Dendritic cell treated with granulocyte-macrophage colony-stimulating factor and Interleukin-4, amounts not matched to agents 40 ng/mL and 50 ng/mL, for 4 days (primary cell): ENCODE measurements at regions not wholly inside any gene's neighbourhood (a gene's known extent, or its start where the extent isn't known, plus 50 kb on each side); places are given as distances from the start of the nearest gene placed in this dataset.

Source experiments
- H3K27ac Mint-ChIP-seq: one replicate; pipeline ENCODE4 v1.8.0; 2022; ENCODE audit warnings: mild to moderate bottlenecking, mixed read lengths
- H3K27me3 Mint-ChIP-seq: one replicate; pipeline ENCODE4 v1.8.0; 2022; ENCODE audit warnings: mild to moderate bottlenecking, mixed read lengths
- H3K36me3 Mint-ChIP-seq: one replicate; pipeline ENCODE4 v1.8.0; 2022; ENCODE audit warnings: low read depth, mixed read lengths
- H3K4me1 Mint-ChIP-seq: one replicate; pipeline ENCODE4 v1.8.0; 2022; ENCODE audit warnings: low read depth, mixed read lengths
- H3K4me3 Mint-ChIP-seq: one replicate; pipeline ENCODE4 v1.8.0; 2022; ENCODE audit warnings: mild to moderate bottlenecking, moderate library complexity, mixed read lengths
- H3K9me3 Mint-ChIP-seq: one replicate; pipeline ENCODE4 v1.8.0; 2022; ENCODE audit warnings: mixed read lengths
- intact Hi-C: fragments of 100-400 bp; cut with micrococcal nuclease; formaldehyde crosslinking; loops from one replicate; pipeline ENCODE4 v1.15.0; 2022

DNA sequence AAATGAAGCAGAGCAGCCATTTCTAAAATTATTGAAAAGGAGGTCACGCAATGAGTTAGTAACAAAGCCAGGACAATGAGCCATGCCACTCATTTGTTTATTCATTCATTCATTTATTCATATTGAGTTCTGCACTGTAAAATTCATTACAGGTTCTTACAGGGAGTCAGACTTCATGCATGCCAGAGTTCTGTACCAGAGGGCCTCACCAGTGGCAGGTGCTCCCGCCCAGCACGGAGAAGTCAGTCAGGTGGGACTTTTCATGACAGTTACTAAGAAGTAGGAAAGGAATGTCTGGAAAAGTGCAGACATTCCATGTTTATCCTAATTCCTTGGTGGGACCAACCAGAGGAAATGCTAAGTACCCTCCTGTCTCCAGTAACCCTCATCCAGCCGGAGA is 217.5 kb upstream of the BLID start:
- Mint-ChIP-seq H3K27me3 (no peaks in the 10 kb centered on the region), H3K27ac (no peak overlapping the region), H3K9me3 (no peaks in the 10 kb centered on the region), H3K36me3 (no peaks in the 10 kb centered on the region), H3K4me3 (no peak overlapping the region), H3K4me1 (peaks cover 6% of the 10 kb centered on the region)
- intact Hi-C loops: no loop called here

GRCh38 chr11:122331079-122331478 is 215.1 kb upstream of the BLID start:
- H3K4me1 Mint-ChIP-seq: peaks cover 6% of the 10 kb centered on the region
- H3K4me3 Mint-ChIP-seq: no peak overlapping the region
- H3K27ac Mint-ChIP-seq: peak overlapping the region; percentile 40
- no peaks in the 10 kb centered on the region for H3K9me3 Mint-ChIP-seq
- no peaks in the 10 kb centered on the region for H3K36me3 Mint-ChIP-seq
- H3K27me3 Mint-ChIP-seq: no peaks in the 10 kb centered on the region
- intact Hi-C loops: no loop called here

GRCh38 chr11:122330279-122330965 is 214.4 kb upstream of the BLID start:
- intact Hi-C loops: no loop called here
- no peaks in the 10 kb centered on the region for H3K27me3 Mint-ChIP-seq
- H3K4me1 Mint-ChIP-seq: peaks cover 6% of the 10 kb centered on the region
- no peak overlapping the region for H3K4me3 Mint-ChIP-seq
- H3K36me3 Mint-ChIP-seq: no peaks in the 10 kb centered on the region
- no peak overlapping the region for H3K27ac Mint-ChIP-seq
- no peaks in the 10 kb centered on the region for H3K9me3 Mint-ChIP-seq

DNA sequence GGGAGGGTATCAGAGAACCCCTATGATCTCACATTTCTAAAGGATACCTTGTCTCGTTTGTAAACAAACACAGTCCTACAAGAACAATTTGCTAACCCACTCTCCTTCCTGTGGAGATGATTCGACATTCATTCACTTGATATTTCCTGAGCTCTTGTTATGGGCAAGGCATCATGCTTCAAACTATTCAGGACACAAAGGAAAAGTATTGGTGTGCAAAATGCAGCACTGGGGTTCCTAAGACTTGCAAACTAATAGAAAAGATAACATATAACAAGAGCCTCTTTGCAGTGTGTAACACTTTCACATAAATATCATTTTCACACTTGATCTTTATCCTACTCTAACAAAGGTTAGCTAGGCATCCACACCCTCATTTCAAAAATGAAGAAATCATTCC is 211.5 kb upstream of the BLID start:
- H3K4me3 Mint-ChIP-seq: no peak overlapping the region
- no peaks in the 10 kb centered on the region for H3K36me3 Mint-ChIP-seq
- peaks cover 10% of the 10 kb centered on the region for H3K4me1 Mint-ChIP-seq
- no peak overlapping the region for H3K27ac Mint-ChIP-seq
- intact Hi-C loops: no loop called here
- H3K9me3 Mint-ChIP-seq: no peaks in the 10 kb centered on the region
- H3K27me3 Mint-ChIP-seq: no peaks in the 10 kb centered on the region

DNA sequence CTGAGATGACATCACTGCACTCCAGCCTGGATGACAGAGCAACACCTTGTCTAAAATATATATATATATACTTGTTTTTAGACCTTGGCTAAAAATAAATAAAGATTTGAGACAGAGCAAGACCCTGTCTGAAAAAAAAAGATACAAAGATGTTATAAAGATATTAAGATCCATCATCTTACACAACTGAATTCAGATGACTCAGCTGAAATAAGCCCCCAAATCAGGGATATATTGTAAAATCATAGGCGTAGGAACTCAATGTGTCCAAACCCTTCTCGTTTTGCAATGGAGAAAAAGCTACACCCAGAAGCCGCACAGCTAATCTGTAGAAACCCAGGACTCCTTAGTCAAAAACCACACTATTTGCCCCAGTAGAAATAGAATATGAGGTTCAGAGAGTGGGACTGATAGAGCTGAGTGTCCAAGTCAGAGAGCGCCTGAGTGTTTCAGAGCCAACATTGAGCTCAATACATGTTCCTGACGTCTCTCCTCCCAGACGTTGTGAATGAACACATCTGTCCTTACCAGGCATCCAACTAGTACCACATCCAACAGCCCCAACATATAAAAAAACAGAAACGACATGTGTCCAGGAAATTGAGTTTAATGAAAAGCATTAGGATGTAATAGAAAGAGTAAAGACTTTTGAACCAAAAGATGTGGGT is 207.9 kb upstream of the BLID start:
- no peaks in the 10 kb centered on the region for H3K9me3 Mint-ChIP-seq
- H3K4me3 Mint-ChIP-seq: no peak overlapping the region
- no peak overlapping the region for H3K27ac Mint-ChIP-seq
- H3K36me3 Mint-ChIP-seq: no peaks in the 10 kb centered on the region
- H3K4me1 Mint-ChIP-seq: peaks cover 35% of the 10 kb centered on the region
- intact Hi-C loops: no loop called here
- no peaks in the 10 kb centered on the region for H3K27me3 Mint-ChIP-seq

DNA sequence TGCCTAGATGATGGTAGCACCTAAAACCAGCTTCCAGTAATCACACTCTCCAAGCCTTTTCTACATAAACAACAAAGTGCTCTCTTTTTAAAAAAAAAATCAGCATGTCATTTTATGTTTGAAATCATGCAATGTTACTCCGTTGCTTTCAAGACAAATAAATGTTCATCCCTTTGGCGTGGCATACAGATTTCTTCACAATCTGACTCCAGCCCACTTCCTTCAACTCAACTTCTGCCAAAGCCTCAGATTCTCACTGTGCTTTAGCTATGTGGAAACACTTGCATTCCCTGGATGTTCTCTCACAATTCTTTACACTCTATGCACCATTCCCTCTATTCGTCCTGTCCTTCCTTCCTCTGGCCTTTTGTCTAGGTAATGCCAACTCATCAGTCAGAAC is 206.3 kb upstream of the BLID start:
- intact Hi-C loops: no loop called here
- Mint-ChIP-seq H3K4me3 (no peak overlapping the region), H3K36me3 (no peaks in the 10 kb centered on the region)

GRCh38 chr11:122320671-122321070 is 204.7 kb upstream of the BLID start:
- H3K4me3 Mint-ChIP-seq: no peak overlapping the region
- H3K9me3 Mint-ChIP-seq: no peaks in the 10 kb centered on the region
- no peaks in the 10 kb centered on the region for H3K27me3 Mint-ChIP-seq
- H3K27ac Mint-ChIP-seq: no peak overlapping the region
- intact Hi-C loops: no loop called here
- peaks cover 44% of the 10 kb centered on the region for H3K4me1 Mint-ChIP-seq
- H3K36me3 Mint-ChIP-seq: no peaks in the 10 kb centered on the region

More for the DNA sequence above, 206.3 kb upstream of the BLID start:
- Mint-ChIP-seq H3K9me3 (no peaks in the 10 kb centered on the region), H3K4me1 (peaks cover 39% of the 10 kb centered on the region), H3K27me3 (no peaks in the 10 kb centered on the region), H3K27ac (no peak overlapping the region)

- Mint-ChIP-seq H3K36me3 (no peaks in the 10 kb centered on the region), H3K27ac (no peak overlapping the region), H3K27me3 (no peaks in the 10 kb centered on the region), H3K9me3 (no peaks in the 10 kb centered on the region), H3K4me3 (no peak overlapping the region), H3K4me1 (peaks cover 45% of the 10 kb centered on the region)
- intact Hi-C loops: no loop called here
These were observed 203.9 kb upstream of the BLID start for GRCh38 chr11:122319691-122320620.

DNA sequence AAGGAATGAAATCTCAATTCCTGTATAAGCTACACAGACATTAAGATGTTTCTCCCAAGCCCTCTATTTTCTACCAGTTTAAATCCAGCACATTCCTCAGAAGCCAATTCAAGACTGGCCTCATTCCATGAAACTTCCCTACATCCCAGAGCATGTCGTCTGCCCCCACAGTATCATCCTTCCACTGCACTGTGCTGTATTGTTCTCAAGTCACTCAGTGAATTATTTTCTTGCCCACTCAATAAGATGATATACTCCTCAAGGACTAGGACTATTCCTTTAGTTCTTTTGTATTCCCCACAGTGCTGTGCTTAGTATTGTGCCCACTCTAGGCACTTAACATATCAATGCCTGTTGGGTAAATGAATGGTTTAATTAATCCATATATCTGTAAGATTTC is 203.1 kb upstream of the BLID start:
- intact Hi-C loops: no loop called here
- H3K9me3 Mint-ChIP-seq: no peaks in the 10 kb centered on the region
- H3K27ac Mint-ChIP-seq: no peak overlapping the region
- no peaks in the 10 kb centered on the region for H3K27me3 Mint-ChIP-seq
- no peaks in the 10 kb centered on the region for H3K36me3 Mint-ChIP-seq
- peaks cover 45% of the 10 kb centered on the region for H3K4me1 Mint-ChIP-seq
- H3K4me3 Mint-ChIP-seq: no peak overlapping the region

- H3K4me3 Mint-ChIP-seq: no peak overlapping the region
- intact Hi-C loops: no loop called here
- H3K27me3 Mint-ChIP-seq: no peaks in the 10 kb centered on the region
- no peaks in the 10 kb centered on the region for H3K9me3 Mint-ChIP-seq
- H3K4me1 Mint-ChIP-seq: peaks cover 39% of the 10 kb centered on the region
- H3K36me3 Mint-ChIP-seq: no peaks in the 10 kb centered on the region
- no peak overlapping the region for H3K27ac Mint-ChIP-seq
These were observed 201.3 kb upstream of the BLID start for GRCh38 chr11:122317305-122317704.

GRCh38 chr11:122313581-122313980 is 197.6 kb upstream of the BLID start:
- Mint-ChIP-seq H3K4me3 (no peak overlapping the region), H3K27me3 (no peaks in the 10 kb centered on the region), H3K27ac (no peak overlapping the region), H3K36me3 (no peaks in the 10 kb centered on the region), H3K9me3 (no peaks in the 10 kb centered on the region), H3K4me1 (peaks cover 7% of the 10 kb centered on the region)
- intact Hi-C loops: no loop called here

GRCh38 chr11:122311216-122311755 is 195.3 kb upstream of the BLID start:
- intact Hi-C loops: no loop called here

GRCh38 chr11:122310766-122311165 is 194.8 kb upstream of the BLID start:
- H3K4me3 Mint-ChIP-seq: no peak overlapping the region
- no peaks in the 10 kb centered on the region for H3K27me3 Mint-ChIP-seq
- peaks cover 1% of the 10 kb centered on the region for H3K4me1 Mint-ChIP-seq
- no peaks in the 10 kb centered on the region for H3K36me3 Mint-ChIP-seq
- no peak overlapping the region for H3K27ac Mint-ChIP-seq
- intact Hi-C loops: no loop called here
- no peaks in the 10 kb centered on the region for H3K9me3 Mint-ChIP-seq

More at GRCh38 chr11:122311216-122311755, 195.3 kb upstream of the BLID start:
- Mint-ChIP-seq H3K4me1 (peaks cover 6% of the 10 kb centered on the region), H3K36me3 (no peaks in the 10 kb centered on the region), H3K27ac (no peak overlapping the region), H3K27me3 (no peaks in the 10 kb centered on the region), H3K9me3 (no peaks in the 10 kb centered on the region), H3K4me3 (no peak overlapping the region)
